ENCODE measurements at regions not wholly inside any gene's neighbourhood (a gene's known extent, or its start where the extent isn't known, plus 50 kb on each side); places are given as distances from the start of the nearest gene placed in this dataset.

GRCh38 chr2:53233759-53234547 lies 533.7 kb upstream of the CHAC2 start:
- Histone ChIP-seq H3K27ac (no peak overlapping the region), H3K4me1 (no peaks in the 10 kb centered on the region), H3K9me3 (no peaks in the 10 kb centered on the region), H3K27me3 (no peaks in the 10 kb centered on the region), H3K4me3 (no peak overlapping the region), H3K36me3 (no peaks in the 10 kb centered on the region)
- DNase-seq, result no peak
- TF ChIP-seq, protein P1, sequence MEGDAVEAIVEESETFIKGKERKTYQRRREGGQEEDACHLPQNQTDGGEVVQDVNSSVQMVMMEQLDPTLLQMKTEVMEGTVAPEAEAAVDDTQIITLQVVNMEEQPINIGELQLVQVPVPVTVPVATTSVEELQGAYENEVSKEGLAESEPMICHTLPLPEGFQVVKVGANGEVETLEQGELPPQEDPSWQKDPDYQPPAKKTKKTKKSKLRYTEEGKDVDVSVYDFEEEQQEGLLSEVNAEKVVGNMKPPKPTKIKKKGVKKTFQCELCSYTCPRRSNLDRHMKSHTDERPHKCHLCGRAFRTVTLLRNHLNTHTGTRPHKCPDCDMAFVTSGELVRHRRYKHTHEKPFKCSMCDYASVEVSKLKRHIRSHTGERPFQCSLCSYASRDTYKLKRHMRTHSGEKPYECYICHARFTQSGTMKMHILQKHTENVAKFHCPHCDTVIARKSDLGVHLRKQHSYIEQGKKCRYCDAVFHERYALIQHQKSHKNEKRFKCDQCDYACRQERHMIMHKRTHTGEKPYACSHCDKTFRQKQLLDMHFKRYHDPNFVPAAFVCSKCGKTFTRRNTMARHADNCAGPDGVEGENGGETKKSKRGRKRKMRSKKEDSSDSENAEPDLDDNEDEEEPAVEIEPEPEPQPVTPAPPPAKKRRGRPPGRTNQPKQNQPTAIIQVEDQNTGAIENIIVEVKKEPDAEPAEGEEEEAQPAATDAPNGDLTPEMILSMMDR (IDR thresholded peaks at IDR 0.05), result no peak
- no peak for ATAC-seq
- intact Hi-C loops (cut with DNase I), result no loop called here

GRCh38 chr2:53231908-53232307 lies 535.7 kb upstream of the CHAC2 start:
- H3K27me3 ChIP-seq, result no peaks in the 10 kb centered on the region
- ATAC-seq, result no peak
- intact Hi-C loops (cut with DNase I), result no loop called here
- no peak overlapping the region for H3K27ac ChIP-seq
- H3K36me3 ChIP-seq, result no peaks in the 10 kb centered on the region
- H3K9me3 ChIP-seq, result no peaks in the 10 kb centered on the region
- TF ChIP-seq, protein P1 (IDR thresholded peaks at IDR 0.05), result no peak
- DNase-seq, result no peak
- H3K4me1 ChIP-seq, result no peaks in the 10 kb centered on the region
- no peak overlapping the region for H3K4me3 ChIP-seq

GRCh38 chr2:53230691-53231090 lies 536.9 kb upstream of the CHAC2 start:
- intact Hi-C loops (cut with DNase I), result no loop called here
- TF ChIP-seq, protein P1 (IDR thresholded peaks at IDR 0.05), result no peak
- H3K36me3 ChIP-seq, result no peaks in the 10 kb centered on the region
- no peak overlapping the region for H3K4me3 ChIP-seq
- DNase-seq, result no peak
- no peaks in the 10 kb centered on the region for H3K9me3 ChIP-seq
- no peaks in the 10 kb centered on the region for H3K27me3 ChIP-seq
- no peaks in the 10 kb centered on the region for H3K4me1 ChIP-seq
- no peak for ATAC-seq
- H3K27ac ChIP-seq, result no peak overlapping the region

GRCh38 chr2:53227535-53227934 lies 540.1 kb upstream of the CHAC2 start:
- H3K4me1 ChIP-seq, result no peaks in the 10 kb centered on the region
- no peaks in the 10 kb centered on the region for H3K9me3 ChIP-seq
- H3K36me3 ChIP-seq, result no peaks in the 10 kb centered on the region
- intact Hi-C loops (cut with DNase I), result no loop called here
- no peak overlapping the region for H3K4me3 ChIP-seq
- no peak overlapping the region for H3K27ac ChIP-seq
- ATAC-seq, result no peak
- TF ChIP-seq, protein P1 (IDR thresholded peaks at IDR 0.05), result no peak
- H3K27me3 ChIP-seq, result no peaks in the 10 kb centered on the region
- DNase-seq, result no peak

- Histone ChIP-seq H3K27ac (no peak overlapping the region), H3K4me3 (no peak overlapping the region), H3K9me3 (peaks cover 0 to 7% of the 10 kb centered on the region in 2 donors), H3K36me3 (no peaks in the 10 kb centered on the region), H3K27me3 (no peaks in the 10 kb centered on the region), H3K4me1 (no peaks in the 10 kb centered on the region)
- DNase-seq (no peak), ATAC-seq (no peak)
- intact Hi-C loops (cut with DNase I), result no loop called here
- TF ChIP-seq, protein P1 (IDR thresholded peaks at IDR 0.05), result no peak
Measured at GRCh38 chr2:53220969-53221368, 546.6 kb upstream of the CHAC2 start.
